IMR-90 (cell line): ENCODE measurements at regions not wholly inside any gene's neighbourhood (a gene's known extent, or its start where the extent isn't known, plus 50 kb on each side); places are given as distances from the start of the nearest gene placed in this dataset.

ENCODE experiments used
- ATAC-seq: fragments of 200-7000 bp; cut with Tn5 transposase; 2 replicates; pipeline ENCODE4 v1.9.1; 2020; ENCODE audit warnings: low read depth, mild to moderate bottlenecking, moderate library complexity
- BruUV-seq: library from RNA; stranded (reverse); fragments of 400-500 nt; replicated peaks from 2 replicates; lab custom pipeline; 2021; lab: Mats Ljungman, UMichigan
- CTCF ChIA-PET: fragments of 300-600 bp; formaldehyde crosslinking; extraction: SDS; loops from one replicate; lab custom pipeline; 2021; ENCODE audit warnings: antibody characterized with exemption; lab: Yijun Ruan, JAX
- POLR2A ChIA-PET: fragments of 300-600 bp; sonication (Branson Sonifier 250); formaldehyde crosslinking; loops from one replicate; lab custom pipeline; 2022; ENCODE audit warnings: antibody characterized with exemption; ENCODE audit not compliant: unreplicated experiment; lab: Charles Lee
- DNase-seq: peaks from one replicate; pipeline ENCODE4 v3.0.0; 2013
- H2AFZ ChIP-seq: replicated peaks from 2 replicates; pipeline ENCODE3; 2013; ENCODE audit warnings: low read length, mild to moderate bottlenecking; ENCODE audit not compliant: poor library complexity
- H2AK5ac ChIP-seq: 2 replicates; pipeline ENCODE4 v1.6.1; 2013; ENCODE audit warnings: low read depth, low read length, inconsistent platforms
- H2AK9ac ChIP-seq: replicated peaks from 2 replicates; pipeline ENCODE3; 2013; ENCODE audit warnings: mild to moderate bottlenecking, low read depth, low read length, moderate library complexity; ENCODE audit not compliant: poor library complexity
- H2BK120ac ChIP-seq: 2 replicates; pipeline ENCODE4 v1.6.1; 2013; ENCODE audit warnings: low read depth, low read length, inconsistent platforms
- H2BK15ac ChIP-seq: 3 replicates; pipeline ENCODE4 v1.6.1; 2013; ENCODE audit warnings: low read depth, low read length, inconsistent platforms
- H2BK20ac ChIP-seq: 2 replicates; pipeline ENCODE4 v1.6.1; 2013; ENCODE audit warnings: low read depth, mild to moderate bottlenecking, inconsistent platforms, low read length, moderate library complexity
- H2BK5ac ChIP-seq: 2 replicates; pipeline ENCODE4 v1.6.1; 2013; ENCODE audit warnings: mild to moderate bottlenecking, low read depth, low read length, inconsistent platforms; ENCODE audit not compliant: poor library complexity, severe bottlenecking
- H3K14ac ChIP-seq: replicated peaks from 2 replicates; pipeline ENCODE4 v1.6.1; 2013; ENCODE audit warnings: low read depth, low read length, inconsistent platforms
- H3K18ac ChIP-seq: 2 replicates; pipeline ENCODE4 v1.6.1; 2013; ENCODE audit warnings: low read depth, low read length, control low read depth
- H3K23ac ChIP-seq: 2 replicates; pipeline ENCODE4 v1.6.1; 2013; ENCODE audit warnings: low read depth, low read length, inconsistent platforms
- H3K27ac ChIP-seq: 2 replicates; pipeline ENCODE4 v1.5.1; 2013; ENCODE audit warnings: mild to moderate bottlenecking, control low read depth, low read length; ENCODE audit not compliant: insufficient read depth
- H3K27me3 ChIP-seq: 2 replicates; pipeline ENCODE4 v1.6.1; 2013; ENCODE audit warnings: low read length; ENCODE audit not compliant: control insufficient read depth, insufficient read depth
- H3K36me3 ChIP-seq: 2 replicates; pipeline ENCODE4 v1.6.1; 2013; ENCODE audit warnings: low read length, mixed read lengths; ENCODE audit not compliant: control insufficient read depth, insufficient read depth
- H3K4ac ChIP-seq: 2 replicates; pipeline ENCODE4 v1.6.1; 2013; ENCODE audit warnings: low read depth, low read length, inconsistent platforms
- H3K4me1 ChIP-seq: 2 replicates; pipeline ENCODE4 v1.6.1; 2013; ENCODE audit warnings: low read length, mixed read lengths; ENCODE audit not compliant: control insufficient read depth, insufficient read depth
- H3K4me2 ChIP-seq: 2 replicates; pipeline ENCODE4 v1.6.1; 2013; ENCODE audit warnings: low read depth, mild to moderate bottlenecking, control low read depth, low read length, moderate library complexity
- H3K4me3 ChIP-seq: 2 replicates; pipeline ENCODE4 v1.5.1; 2013; ENCODE audit warnings: low read depth, mild to moderate bottlenecking, control low read depth, low read length, moderate library complexity; ENCODE audit not compliant: insufficient read depth
- H3K56ac ChIP-seq: 2 replicates; pipeline ENCODE4 v1.6.1; 2013; ENCODE audit warnings: low read length, inconsistent platforms; ENCODE audit not compliant: insufficient read depth; ENCODE audit errors: extremely low read depth
- H3K79me1 ChIP-seq, 2 experiments: 2 replicates each; pipeline ENCODE4 v1.6.1; 2013; ENCODE audit warnings: low read length in 2 of 2, inconsistent platforms in 1 of 2, low read depth in 1 of 2
- H3K9ac ChIP-seq: 2 replicates; pipeline ENCODE4 v1.6.1; 2013; ENCODE audit warnings: low read depth, low read length, control low read depth
- H3K9me1 ChIP-seq: 2 replicates; pipeline ENCODE4 v1.6.1; 2013; ENCODE audit warnings: low read length, inconsistent platforms; ENCODE audit not compliant: insufficient read depth
- H3K9me3 ChIP-seq: 2 replicates; pipeline ENCODE4 v1.6.1; 2013; ENCODE audit warnings: low read length; ENCODE audit not compliant: control insufficient read depth, insufficient read depth
- H4K20me1 ChIP-seq: 2 replicates; pipeline ENCODE4 v1.6.1; 2013; ENCODE audit warnings: low read length, inconsistent platforms; ENCODE audit not compliant: insufficient read depth
- H4K5ac ChIP-seq: 2 replicates; pipeline ENCODE4 v1.6.1; 2013; ENCODE audit warnings: mild to moderate bottlenecking, low read depth, low read length, control low read depth
- H4K8ac ChIP-seq, 2 experiments: 2 replicates each; pipeline ENCODE4 v1.6.1; 2013; ENCODE audit warnings: low read depth in 2 of 2, low read length in 2 of 2, control low read depth in 1 of 2, inconsistent platforms in 1 of 2
- H4K91ac ChIP-seq: 2 replicates; pipeline ENCODE4 v1.6.1; 2013; ENCODE audit warnings: low read depth, low read length, inconsistent platforms; ENCODE audit not compliant: insufficient read depth
- BHLHE40 ChIP-seq: fragments of 150-350 bp; IDR thresholded peaks from 2 replicates; pipeline ENCODE4 v1.6.1; 2016; ENCODE audit warnings: mild to moderate bottlenecking, low read depth, low read length
- CHD1 ChIP-seq: IDR thresholded peaks from 2 replicates; pipeline ENCODE4 v1.6.1; 2012; ENCODE audit warnings: low read depth, low read length, improper control_type of control experiment
- FOS ChIP-seq: fragments of 150-350 bp; IDR thresholded peaks from 2 replicates; pipeline ENCODE4 v1.6.1; 2016; ENCODE audit warnings: low read depth, low read length
- MAFK ChIP-seq: IDR thresholded peaks from 2 replicates; pipeline ENCODE4 v1.6.1; 2012; ENCODE audit warnings: low read depth, low read length, improper control_type of control experiment
- MXI1 ChIP-seq: IDR thresholded peaks from 2 replicates; pipeline ENCODE4 v1.6.1; 2012; ENCODE audit warnings: low read depth, mild to moderate bottlenecking, low read length, moderate library complexity, borderline replicate concordance
- NFE2L2 ChIP-seq: fragments of 150-350 bp; IDR thresholded peaks from 2 replicates; pipeline ENCODE4 v1.6.1; 2016; ENCODE audit warnings: low read depth, mild to moderate bottlenecking, low read length
- POLR2A ChIP-seq: IDR thresholded peaks from 2 replicates; pipeline ENCODE4 v1.6.1; 2012; ENCODE audit warnings: mild to moderate bottlenecking, low read depth, low read length
- RAD21 ChIP-seq: IDR thresholded peaks from 2 replicates; pipeline ENCODE4 v1.6.1; 2012; ENCODE audit warnings: low read length, improper control_type of control experiment
- RFX5 ChIP-seq: IDR thresholded peaks from 2 replicates; pipeline ENCODE4 v1.8.0; 2012; ENCODE audit warnings: low read depth, mild to moderate bottlenecking, low read length, moderate library complexity
- SMC3 ChIP-seq: fragments of 150-350 bp; IDR thresholded peaks from 2 replicates; pipeline ENCODE4 v1.6.1; 2016; ENCODE audit warnings: low read depth, mild to moderate bottlenecking, antibody characterized with exemption, low read length, moderate library complexity
- WGBS, 2 experiments: methylation state at CpG; one replicate each; pipeline versions ENCODE4 v1.1.5 to v1.1.7; 2013; ENCODE audit warnings: missing lambda C conversion rate in 2 of 2; ENCODE audit not compliant: insufficient read length in 1 of 2; ENCODE audit errors: extremely low coverage in 2 of 2; 5-methylcytosine and 5-hydroxymethylcytosine counted together
- dilution Hi-C: fragments of 300-500 bp; cut with HindIII; formaldehyde crosslinking; loops from one replicate; pipeline ENCODE4 v1.14.3; 2018; ENCODE audit warnings: low sequenced_read_pairs; ENCODE audit not compliant: unreplicated experiment
- in situ Hi-C: fragments of 300-500 bp; cut with MboI; formaldehyde crosslinking; loops from 3 replicates; pipeline ENCODE4 v1.14.3; 2019; ENCODE audit warnings: low sequenced_read_pairs, inconsistent platforms, mixed read lengths
- intact Hi-C: fragments of 100-400 bp; cut with micrococcal nuclease; formaldehyde crosslinking; loops from 2 replicates; pipeline ENCODE4 v1.10.0; 2022

DNA sequence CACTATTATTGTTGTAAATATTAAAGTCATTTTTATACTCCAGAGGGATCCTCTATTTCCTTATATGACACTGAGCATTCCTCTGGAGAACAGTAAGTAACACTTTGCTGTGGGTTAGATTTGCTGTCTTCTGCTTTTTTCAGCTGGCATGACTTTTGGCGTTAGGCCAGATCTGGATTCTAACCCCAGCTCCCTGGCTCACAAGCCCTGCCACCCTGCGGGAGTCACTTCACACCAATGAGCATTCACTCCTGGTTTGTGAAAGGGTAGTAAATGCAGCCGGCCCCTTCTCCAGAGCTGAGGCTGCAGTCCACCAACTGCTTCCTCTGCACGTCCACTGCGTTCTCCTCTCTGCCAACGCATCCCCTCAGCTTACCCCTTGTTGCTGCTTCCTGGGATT, 373.8 kb upstream of the RAB6C start:
- H3K9me1 ChIP-seq: no peaks in the 10 kb centered on the region
- no peak overlapping the region for H2BK20ac ChIP-seq
- ChIA-PET POLR2A (no interaction called here), CTCF (no interaction called here)
- intact Hi-C loops: no loop called here
- no CpG with 5 or more reads among the region's 6 CpGs for WGBS, 2 experiments
- no peak overlapping the region for H3K9ac ChIP-seq
- no peaks in the 10 kb centered on the region for H3K27me3 ChIP-seq
- no TSS peak for BruUV-seq
- H2BK120ac ChIP-seq: no peak overlapping the region
- no peak overlapping the region for H3K27ac ChIP-seq
- H2AK9ac ChIP-seq: no peak overlapping the region
- H3K18ac ChIP-seq: no peak overlapping the region
- no peak overlapping the region for H3K4ac ChIP-seq
- no peak overlapping the region for H3K56ac ChIP-seq
- no peak overlapping the region for H4K91ac ChIP-seq
- H3K9me3 ChIP-seq: peaks cover 26% of the 10 kb centered on the region
- ATAC-seq (no peak), DNase-seq (no peak)
- no peak overlapping the region for H2AK5ac ChIP-seq
- H3K36me3 ChIP-seq: no peaks in the 10 kb centered on the region
- no peak overlapping the region for H3K4me2 ChIP-seq
- no peak overlapping the region for H2AFZ ChIP-seq
- H3K4me1 ChIP-seq: no peaks in the 10 kb centered on the region
- no peak overlapping the region for H4K5ac ChIP-seq
- H2BK5ac ChIP-seq: no peak overlapping the region
- dilution Hi-C loops: no loop called here
- H3K23ac ChIP-seq: no peak overlapping the region
- H3K79me1 ChIP-seq: no peaks in the 10 kb centered on the region
- no peak overlapping the region for H4K8ac ChIP-seq
- no peak overlapping the region for H3K14ac ChIP-seq
- no peaks in the 10 kb centered on the region for H4K20me1 ChIP-seq
- no peak overlapping the region for H2BK15ac ChIP-seq
- no peak overlapping the region for H3K4me3 ChIP-seq
- in situ Hi-C loops: no loop called here
- TF ChIP-seq BHLHE40 (no peak), FOS (no peak), MXI1 (no peak), MAFK (no peak), NFE2L2 (no peak), RFX5 (no peak), RAD21 (no peak), POLR2A (no peak), CHD1 (no peak), SMC3 (no peak)
